ENCODE measurements at regions not wholly inside any gene's neighbourhood (a gene's known extent, or its start where the extent isn't known, plus 50 kb on each side); places are given as distances from the start of the nearest gene placed in this dataset.

DNA sequence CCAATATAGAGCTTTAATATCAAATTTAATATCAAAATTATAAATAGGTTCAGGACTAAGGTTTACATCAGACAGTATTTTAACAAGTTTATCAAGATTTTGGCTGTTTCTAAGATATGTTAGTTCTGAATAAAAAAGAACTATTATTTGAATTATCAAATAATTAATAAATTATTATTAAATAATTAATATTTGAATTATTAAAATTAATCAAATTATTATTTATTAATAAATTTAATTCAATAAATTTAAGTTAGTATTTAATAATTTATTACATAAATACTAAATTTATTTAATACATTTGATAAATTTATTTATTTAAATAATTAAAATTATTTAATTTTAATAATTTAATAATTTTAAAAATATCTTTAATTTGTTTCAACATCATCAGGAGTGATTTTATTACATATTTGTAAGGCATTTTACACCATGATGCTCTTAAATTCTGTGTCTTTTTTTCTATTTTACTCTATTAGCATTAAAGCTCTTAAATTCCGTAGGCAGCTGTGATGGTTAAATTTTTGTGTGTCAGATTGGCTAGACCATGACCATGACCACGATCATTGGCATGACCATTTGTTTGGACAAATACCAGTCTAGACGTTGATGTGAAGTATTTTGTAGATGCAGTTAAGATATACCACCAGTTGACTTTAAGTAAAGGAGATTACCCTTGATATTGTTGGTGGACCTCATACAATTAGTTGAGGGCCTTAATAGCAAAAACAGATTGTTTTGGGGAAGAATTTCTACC is 82.6 kb downstream of the BBS10 start:
- in situ Hi-C loops (cut with HindIII; ENCODE audit: low pct_unique_long_range_greater_than_20kb, low sequenced_read_pairs): no loop called here
- H3K27ac ChIP-seq (ENCODE audit: low read length): no peak overlapping the region

DNA sequence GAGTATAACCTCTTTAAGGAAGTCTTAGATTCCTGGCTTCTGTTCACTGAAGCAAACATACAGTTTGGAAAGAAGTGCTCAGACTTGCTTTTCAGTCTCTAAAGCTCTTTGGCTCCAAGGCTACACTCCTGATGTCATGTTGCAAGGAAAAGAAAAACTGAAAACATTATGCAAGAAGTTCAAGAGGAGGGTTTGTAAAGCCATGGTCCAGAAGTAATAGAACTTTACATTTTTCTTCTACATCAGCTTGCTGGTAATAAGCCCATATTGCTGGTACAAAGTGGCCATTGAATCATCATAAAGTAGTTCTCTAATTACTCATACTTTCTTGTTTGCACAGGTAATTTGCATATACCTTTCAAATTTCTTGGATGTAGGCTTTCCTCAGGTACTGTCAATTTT is 83.6 kb downstream of the BBS10 start:
- H3K4me3 ChIP-seq (ENCODE audit: low read depth in 2 of 2, low read length in 2 of 2): no peak overlapping the region
- DNase-seq (ENCODE audit: low read depth, low spot score) (no peak), ATAC-seq (no peak)
- TF ChIP-seq, protein P1, sequence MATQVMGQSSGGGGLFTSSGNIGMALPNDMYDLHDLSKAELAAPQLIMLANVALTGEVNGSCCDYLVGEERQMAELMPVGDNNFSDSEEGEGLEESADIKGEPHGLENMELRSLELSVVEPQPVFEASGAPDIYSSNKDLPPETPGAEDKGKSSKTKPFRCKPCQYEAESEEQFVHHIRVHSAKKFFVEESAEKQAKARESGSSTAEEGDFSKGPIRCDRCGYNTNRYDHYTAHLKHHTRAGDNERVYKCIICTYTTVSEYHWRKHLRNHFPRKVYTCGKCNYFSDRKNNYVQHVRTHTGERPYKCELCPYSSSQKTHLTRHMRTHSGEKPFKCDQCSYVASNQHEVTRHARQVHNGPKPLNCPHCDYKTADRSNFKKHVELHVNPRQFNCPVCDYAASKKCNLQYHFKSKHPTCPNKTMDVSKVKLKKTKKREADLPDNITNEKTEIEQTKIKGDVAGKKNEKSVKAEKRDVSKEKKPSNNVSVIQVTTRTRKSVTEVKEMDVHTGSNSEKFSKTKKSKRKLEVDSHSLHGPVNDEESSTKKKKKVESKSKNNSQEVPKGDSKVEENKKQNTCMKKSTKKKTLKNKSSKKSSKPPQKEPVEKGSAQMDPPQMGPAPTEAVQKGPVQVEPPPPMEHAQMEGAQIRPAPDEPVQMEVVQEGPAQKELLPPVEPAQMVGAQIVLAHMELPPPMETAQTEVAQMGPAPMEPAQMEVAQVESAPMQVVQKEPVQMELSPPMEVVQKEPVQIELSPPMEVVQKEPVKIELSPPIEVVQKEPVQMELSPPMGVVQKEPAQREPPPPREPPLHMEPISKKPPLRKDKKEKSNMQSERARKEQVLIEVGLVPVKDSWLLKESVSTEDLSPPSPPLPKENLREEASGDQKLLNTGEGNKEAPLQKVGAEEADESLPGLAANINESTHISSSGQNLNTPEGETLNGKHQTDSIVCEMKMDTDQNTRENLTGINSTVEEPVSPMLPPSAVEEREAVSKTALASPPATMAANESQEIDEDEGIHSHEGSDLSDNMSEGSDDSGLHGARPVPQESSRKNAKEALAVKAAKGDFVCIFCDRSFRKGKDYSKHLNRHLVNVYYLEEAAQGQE (IDR thresholded peaks at IDR 0.05; ENCODE audit: insufficient read depth in 1 of 2, low read depth in 2 of 2, low read length in 1 of 2): no peak
- TF ChIP-seq POLR2AphosphoS5 (IDR thresholded peaks at IDR 0.05; ENCODE audit: low read depth, low read length) (no peak), SIN3A (IDR thresholded peaks at IDR 0.05; ENCODE audit: borderline replicate concordance, insufficient read depth, low read depth, low read length) (no peak), TCF7L2 (IDR thresholded peaks at IDR 0.05; ENCODE audit: low read depth, low read length) (no peak)
- TF ChIP-seq, protein P2, sequence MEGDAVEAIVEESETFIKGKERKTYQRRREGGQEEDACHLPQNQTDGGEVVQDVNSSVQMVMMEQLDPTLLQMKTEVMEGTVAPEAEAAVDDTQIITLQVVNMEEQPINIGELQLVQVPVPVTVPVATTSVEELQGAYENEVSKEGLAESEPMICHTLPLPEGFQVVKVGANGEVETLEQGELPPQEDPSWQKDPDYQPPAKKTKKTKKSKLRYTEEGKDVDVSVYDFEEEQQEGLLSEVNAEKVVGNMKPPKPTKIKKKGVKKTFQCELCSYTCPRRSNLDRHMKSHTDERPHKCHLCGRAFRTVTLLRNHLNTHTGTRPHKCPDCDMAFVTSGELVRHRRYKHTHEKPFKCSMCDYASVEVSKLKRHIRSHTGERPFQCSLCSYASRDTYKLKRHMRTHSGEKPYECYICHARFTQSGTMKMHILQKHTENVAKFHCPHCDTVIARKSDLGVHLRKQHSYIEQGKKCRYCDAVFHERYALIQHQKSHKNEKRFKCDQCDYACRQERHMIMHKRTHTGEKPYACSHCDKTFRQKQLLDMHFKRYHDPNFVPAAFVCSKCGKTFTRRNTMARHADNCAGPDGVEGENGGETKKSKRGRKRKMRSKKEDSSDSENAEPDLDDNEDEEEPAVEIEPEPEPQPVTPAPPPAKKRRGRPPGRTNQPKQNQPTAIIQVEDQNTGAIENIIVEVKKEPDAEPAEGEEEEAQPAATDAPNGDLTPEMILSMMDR (IDR thresholded peaks at IDR 0.05): no peak
- ChIA-PET POLR2A (interaction anchor here (0.6 kb wide), 1 partner anchor 48 kb away, joined by 7 read pairs; no protein-coding TSS in a partner anchor), CTCF (no interaction called here)
- in situ Hi-C loops (cut with HindIII; ENCODE audit: low pct_unique_long_range_greater_than_20kb, low sequenced_read_pairs) (no loop called here), intact Hi-C loops (cut with micrococcal nuclease; ENCODE audit: unreplicated experiment) (no loop called here)
- no peak overlapping the region for H3K27ac ChIP-seq (ENCODE audit: low read length)
- no peaks in the 10 kb centered on the region for H3K9me3 ChIP-seq (ENCODE audit: control insufficient read depth, insufficient read depth, low read depth, low read length)
- no peaks in the 10 kb centered on the region for H3K4me1 ChIP-seq (ENCODE audit: control insufficient read depth, insufficient read depth, low read length)
- no TSS peak for BruUV-seq (replicated peaks)
- H3K36me3 ChIP-seq (ENCODE audit: control insufficient read depth, insufficient read depth, low read length): no peaks in the 10 kb centered on the region
- H3K27me3 ChIP-seq (ENCODE audit: control insufficient read depth, insufficient read depth, low read length): no peaks in the 10 kb centered on the region

More for the DNA sequence above, 82.6 kb downstream of the BBS10 start:
- no peak for ATAC-seq
- ChIA-PET CTCF (no interaction called here), POLR2A (no interaction called here)
- BruUV-seq (replicated peaks): no TSS peak
- TF ChIP-seq TCF7L2 (IDR thresholded peaks at IDR 0.05; ENCODE audit: low read depth, low read length): no peak
- TF ChIP-seq, protein P1 (IDR thresholded peaks at IDR 0.05; ENCODE audit: insufficient read depth in 1 of 2, low read depth in 2 of 2, low read length in 1 of 2): no peak
- no peak for TF ChIP-seq POLR2AphosphoS5 (IDR thresholded peaks at IDR 0.05; ENCODE audit: low read depth, low read length)
- TF ChIP-seq SIN3A (IDR thresholded peaks at IDR 0.05; ENCODE audit: borderline replicate concordance, insufficient read depth, low read depth, low read length): no peak
- TF ChIP-seq, protein P2 (IDR thresholded peaks at IDR 0.05): no peak
- DNase-seq (ENCODE audit: low read depth, low spot score): no peak
- H3K4me1 ChIP-seq (ENCODE audit: control insufficient read depth, insufficient read depth, low read length): no peaks in the 10 kb centered on the region
- H3K27me3 ChIP-seq (ENCODE audit: control insufficient read depth, insufficient read depth, low read length): no peaks in the 10 kb centered on the region
- H3K4me3 ChIP-seq (ENCODE audit: low read depth in 2 of 2, low read length in 2 of 2): no peak overlapping the region
- H3K36me3 ChIP-seq (ENCODE audit: control insufficient read depth, insufficient read depth, low read length): no peaks in the 10 kb centered on the region
- no peaks in the 10 kb centered on the region for H3K9me3 ChIP-seq (ENCODE audit: control insufficient read depth, insufficient read depth, low read depth, low read length)
- intact Hi-C loops (cut with micrococcal nuclease; ENCODE audit: unreplicated experiment): no loop called here

All from Panc1 (cell line).